ENCODE measurements at regions not wholly inside any gene's neighbourhood (a gene's known extent, or its start where the extent isn't known, plus 50 kb on each side); places are given as distances from the start of the nearest gene placed in this dataset.

GRCh38 chr4:58957711-58958110 is 1847.5 kb upstream of the IGFBP7 start:
- TF ChIP-seq FOXP2 (optimal IDR thresholded peaks at IDR 0.05; ENCODE audit: borderline replicate concordance, extremely low read depth, extremely low read length, insufficient read depth) (no peak), REST (IDR thresholded peaks at IDR 0.05; ENCODE audit: insufficient read depth in 1 of 2, low read depth in 2 of 2, low read length in 2 of 2) (no peak), POLR2AphosphoS5 (IDR thresholded peaks at IDR 0.05; ENCODE audit: low read depth, low read length) (no peak), SIN3A (IDR thresholded peaks at IDR 0.05; ENCODE audit: borderline replicate concordance, insufficient read depth, low read length) (no peak), TAF1 (IDR thresholded peaks at IDR 0.05; ENCODE audit: borderline replicate concordance, insufficient read depth, low read length) (no peak)

GRCh38 chr4:58961283-58961682 is 1851.1 kb upstream of the IGFBP7 start:
- no peak for TF ChIP-seq SIN3A (IDR thresholded peaks at IDR 0.05; ENCODE audit: borderline replicate concordance, insufficient read depth, low read length)
- no peak for TF ChIP-seq FOXP2 (optimal IDR thresholded peaks at IDR 0.05; ENCODE audit: borderline replicate concordance, extremely low read depth, extremely low read length, insufficient read depth)
- no peak for TF ChIP-seq POLR2AphosphoS5 (IDR thresholded peaks at IDR 0.05; ENCODE audit: low read depth, low read length)
- no peak for TF ChIP-seq REST (IDR thresholded peaks at IDR 0.05; ENCODE audit: insufficient read depth in 1 of 2, low read depth in 2 of 2, low read length in 2 of 2)
- no peak for TF ChIP-seq TAF1 (IDR thresholded peaks at IDR 0.05; ENCODE audit: borderline replicate concordance, insufficient read depth, low read length)

- no peak for TF ChIP-seq TAF1 (IDR thresholded peaks at IDR 0.05; ENCODE audit: borderline replicate concordance, insufficient read depth, low read length)
- no peak for TF ChIP-seq SIN3A (IDR thresholded peaks at IDR 0.05; ENCODE audit: borderline replicate concordance, insufficient read depth, low read length)
- TF ChIP-seq POLR2AphosphoS5 (IDR thresholded peaks at IDR 0.05; ENCODE audit: low read depth, low read length), result no peak
- TF ChIP-seq FOXP2 (optimal IDR thresholded peaks at IDR 0.05; ENCODE audit: borderline replicate concordance, extremely low read depth, extremely low read length, insufficient read depth), result no peak
- TF ChIP-seq REST (IDR thresholded peaks at IDR 0.05; ENCODE audit: insufficient read depth in 1 of 2, low read depth in 2 of 2, low read length in 2 of 2), result no peak
Measured at GRCh38 chr4:58961925-58962324, 1851.7 kb upstream of the IGFBP7 start.

GRCh38 chr4:58962424-58962823 is 1852.2 kb upstream of the IGFBP7 start:
- TF ChIP-seq SIN3A (IDR thresholded peaks at IDR 0.05; ENCODE audit: borderline replicate concordance, insufficient read depth, low read length), result no peak
- no peak for TF ChIP-seq REST (IDR thresholded peaks at IDR 0.05; ENCODE audit: insufficient read depth in 1 of 2, low read depth in 2 of 2, low read length in 2 of 2)
- TF ChIP-seq POLR2AphosphoS5 (IDR thresholded peaks at IDR 0.05; ENCODE audit: low read depth, low read length), result no peak
- no peak for TF ChIP-seq FOXP2 (optimal IDR thresholded peaks at IDR 0.05; ENCODE audit: borderline replicate concordance, extremely low read depth, extremely low read length, insufficient read depth)
- no peak for TF ChIP-seq TAF1 (IDR thresholded peaks at IDR 0.05; ENCODE audit: borderline replicate concordance, insufficient read depth, low read length)

GRCh38 chr4:58981828-58982227 is 1871.6 kb upstream of the IGFBP7 start:
- TF ChIP-seq FOXP2 (optimal IDR thresholded peaks at IDR 0.05; ENCODE audit: borderline replicate concordance, extremely low read depth, extremely low read length, insufficient read depth), result no peak
- TF ChIP-seq TAF1 (IDR thresholded peaks at IDR 0.05; ENCODE audit: borderline replicate concordance, insufficient read depth, low read length), result no peak
- TF ChIP-seq SIN3A (IDR thresholded peaks at IDR 0.05; ENCODE audit: borderline replicate concordance, insufficient read depth, low read length), result no peak
- TF ChIP-seq REST (IDR thresholded peaks at IDR 0.05; ENCODE audit: insufficient read depth in 1 of 2, low read depth in 2 of 2, low read length in 2 of 2), result no peak
- TF ChIP-seq POLR2AphosphoS5 (IDR thresholded peaks at IDR 0.05; ENCODE audit: low read depth, low read length), result no peak

Data from PFSK-1 (cell line).